Activated CD4-positive, alpha-beta T cell treated with anti-CD3 and anti-CD28 coated beads, Interleukin-2, amount 50 U/mL, for 24 hours (primary cell): ENCODE measurements at regions not wholly inside any gene's neighbourhood (a gene's known extent, or its start where the extent isn't known, plus 50 kb on each side); places are given as distances from the start of the nearest gene placed in this dataset.

Experiments
- DNase-seq, 2 donors: peaks; one replicate each; pipeline ENCODE4 v3.0.0-alpha.2; 2020; ENCODE audit warnings: low read depth in 1 of 2, low spot score in 1 of 2

GRCh38 chr5:110064603-110065268 lies 375.0 kb downstream of the MAN2A1 start:
- no peak for DNase-seq

- no peak for DNase-seq
Measured at GRCh38 chr5:110070836-110071235, 381.1 kb downstream of the MAN2A1 start.

- DNase-seq, result no peak
Measured at GRCh38 chr5:110072651-110073050, 382.9 kb downstream of the MAN2A1 start.

DNA sequence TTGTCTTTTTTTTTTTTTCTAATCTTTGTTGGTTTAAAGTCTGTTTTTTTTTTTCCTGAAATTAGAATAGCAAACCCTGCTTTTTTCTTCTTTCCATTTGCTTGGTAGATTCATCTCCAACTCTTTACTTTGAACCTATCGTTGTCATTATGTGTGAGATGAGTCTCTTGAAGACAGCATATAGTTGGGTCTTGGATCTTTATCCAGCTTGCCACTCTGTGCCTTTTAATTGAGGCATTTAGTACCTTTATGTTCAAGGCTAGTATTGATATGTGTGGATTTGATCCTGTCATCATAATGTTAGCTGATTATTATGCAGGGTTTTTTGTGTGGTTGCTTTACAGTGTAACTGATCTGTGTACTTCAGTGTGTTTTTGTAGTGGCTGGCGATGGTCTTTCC lies 383.8 kb downstream of the MAN2A1 start:
- no peak for DNase-seq

DNA sequence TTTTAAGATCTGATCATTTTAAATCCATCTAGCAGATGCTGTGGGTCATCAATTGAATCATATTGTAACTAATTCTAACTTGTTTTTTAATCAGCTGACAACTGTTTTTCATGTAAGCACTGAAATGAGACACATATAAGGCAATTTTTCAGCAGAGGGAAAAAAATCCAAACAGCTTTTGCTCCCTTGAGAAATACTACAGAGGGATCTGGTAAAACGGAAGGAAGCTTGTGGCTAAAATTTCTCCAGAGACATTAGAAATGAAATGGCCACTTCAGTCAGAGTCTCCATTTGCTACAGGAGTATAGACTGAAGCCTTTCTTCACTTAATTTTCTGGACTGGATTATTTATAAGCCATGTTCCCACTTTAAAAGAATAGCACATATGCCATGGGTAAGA lies 385.9 kb downstream of the MAN2A1 start:
- no peak for DNase-seq

DNA sequence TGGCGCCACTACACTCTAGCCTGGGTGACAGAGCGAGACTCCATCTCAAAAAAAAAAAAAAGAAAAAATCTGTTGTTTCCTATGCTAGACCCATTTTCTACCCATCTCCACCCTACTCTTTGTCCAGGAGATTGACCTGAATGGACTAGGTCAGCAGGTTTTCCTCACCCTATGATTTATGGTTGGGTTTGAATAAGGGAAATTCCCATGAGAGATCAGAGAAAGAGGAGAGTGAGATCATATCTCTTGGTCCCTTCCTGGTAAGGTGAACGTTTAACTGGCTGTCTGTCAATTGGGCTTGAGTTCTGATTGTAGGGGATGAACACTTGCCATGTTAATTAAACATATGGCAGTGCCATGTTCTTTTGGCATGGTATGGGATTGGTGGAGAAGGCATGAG lies 387.4 kb downstream of the MAN2A1 start:
- DNase-seq, result no peak

GRCh38 chr5:110082194-110082593 lies 392.5 kb downstream of the MAN2A1 start:
- DNase-seq, result no peak

DNA sequence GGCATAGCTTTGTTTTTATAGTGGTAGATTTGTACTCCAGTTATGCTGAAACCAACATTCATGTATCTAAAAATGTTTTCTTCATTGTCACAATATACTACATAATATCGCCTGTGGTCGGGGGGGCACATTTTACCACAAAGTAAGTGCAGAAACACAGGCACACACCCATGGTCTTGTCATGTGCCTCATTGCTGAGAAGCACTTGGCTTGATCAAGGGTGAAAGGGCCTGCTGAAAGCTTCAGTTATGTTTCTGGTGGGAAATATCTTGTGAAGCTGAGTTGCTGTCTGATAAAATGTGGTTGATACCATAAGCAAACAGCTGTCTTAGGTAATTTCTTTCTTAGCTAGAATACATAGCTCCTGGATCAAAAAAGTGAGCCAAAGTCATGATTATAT lies 393.1 kb downstream of the MAN2A1 start:
- no peak for DNase-seq

DNA sequence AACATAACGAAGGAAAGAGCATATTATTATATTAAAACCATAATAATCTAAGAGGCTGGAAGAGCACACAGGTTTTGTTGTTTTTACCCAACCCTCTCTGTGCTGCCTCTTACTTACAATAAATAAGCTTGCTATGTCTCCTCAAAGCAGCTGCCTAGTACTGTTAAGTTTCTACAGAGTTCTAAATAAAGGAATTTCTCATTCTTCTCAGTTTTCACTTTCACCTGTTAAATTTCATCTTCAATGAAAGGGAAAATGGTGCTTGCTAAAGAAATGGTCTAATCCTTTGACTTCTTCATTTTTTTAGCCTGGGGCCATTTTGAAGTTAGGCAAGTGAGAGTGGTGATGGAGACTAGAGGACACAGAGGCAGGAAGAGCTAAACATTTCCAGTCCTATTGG lies 396.1 kb downstream of the MAN2A1 start:
- no peak for DNase-seq

- DNase-seq, result peak in 1 of 2 donors; percentile 63
Measured at GRCh38 chr5:110086658-110087388, 397.1 kb downstream of the MAN2A1 start.

GRCh38 chr5:110087829-110088228 lies 398.1 kb downstream of the MAN2A1 start:
- no peak for DNase-seq

DNA sequence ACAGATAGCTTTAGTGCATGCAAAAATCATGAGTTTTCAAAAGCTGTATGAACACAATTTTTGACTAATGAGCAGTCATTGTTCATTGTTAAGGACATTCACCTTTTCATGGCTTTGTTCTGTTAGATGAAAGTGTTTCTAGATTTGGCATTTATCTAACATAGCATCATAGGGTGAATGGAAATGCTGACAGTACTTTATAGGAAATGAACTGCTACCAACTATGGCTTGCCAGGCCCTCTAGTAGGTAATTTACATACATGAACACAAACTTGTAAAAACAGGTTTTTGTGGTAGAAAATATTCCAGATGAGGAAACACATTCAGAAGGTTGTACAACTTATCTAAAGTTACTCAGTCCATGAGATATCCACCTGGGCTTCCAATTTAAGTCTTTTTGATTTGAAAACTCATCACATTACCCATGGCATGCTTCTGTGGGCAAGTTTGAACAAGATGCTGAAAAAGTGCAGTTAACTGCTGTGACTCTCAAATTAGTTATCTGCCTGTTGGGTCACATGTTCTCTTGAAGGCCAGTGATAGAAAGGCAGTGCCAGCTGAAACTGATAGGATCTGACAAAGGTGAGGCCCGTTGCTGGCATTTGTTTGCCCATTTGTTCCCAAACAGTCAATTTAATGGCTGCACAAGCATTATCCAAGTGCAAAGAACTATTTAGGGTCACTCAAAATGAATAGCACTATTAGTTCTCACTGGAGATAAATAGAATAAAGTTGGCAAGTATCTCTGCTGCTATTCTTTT lies 399.1 kb downstream of the MAN2A1 start:
- peak in 1 of 2 donors; percentile 21 for DNase-seq

GRCh38 chr5:110092955-110093785 lies 403.4 kb downstream of the MAN2A1 start:
- DNase-seq, result no peak

DNA sequence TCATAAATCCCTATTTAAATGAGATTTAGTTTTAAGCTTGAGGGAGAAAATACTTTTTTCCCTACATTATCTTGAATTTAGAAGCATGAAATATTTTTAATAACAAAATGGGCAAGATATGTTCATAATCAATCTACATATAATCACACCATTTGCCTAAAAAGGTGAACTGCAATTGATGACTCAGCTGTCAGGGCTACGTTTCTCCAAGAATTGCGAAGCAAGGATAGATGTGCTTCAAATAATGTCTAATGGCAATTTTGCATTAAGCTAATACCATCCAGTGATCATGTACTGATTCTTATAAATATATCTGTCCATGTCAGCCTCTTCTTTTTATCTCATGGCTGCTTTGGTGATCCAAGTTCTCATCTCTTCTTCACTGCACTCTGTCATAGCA lies 404.4 kb downstream of the MAN2A1 start:
- DNase-seq, result no peak

DNA sequence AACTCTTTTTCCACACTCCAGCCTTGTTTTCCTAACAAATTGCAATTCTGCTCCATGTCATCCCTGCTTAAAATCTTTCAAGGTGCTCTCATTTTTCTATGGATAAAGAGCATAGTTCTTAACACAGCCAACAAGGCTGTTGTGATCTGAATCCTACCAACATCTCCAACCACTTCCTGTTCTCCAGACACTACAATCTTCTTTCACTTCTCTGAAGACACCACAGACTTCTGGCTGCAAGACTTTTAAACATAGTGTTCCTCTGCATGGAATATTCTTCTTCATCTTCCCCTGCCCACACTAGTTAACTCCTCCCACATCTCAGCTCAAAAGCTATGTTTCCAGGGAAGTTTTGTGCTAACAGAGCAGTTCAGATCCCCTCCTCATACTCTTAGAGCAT lies 404.8 kb downstream of the MAN2A1 start:
- no peak for DNase-seq

- DNase-seq, result no peak
Measured at GRCh38 chr5:110096419-110096818, 406.7 kb downstream of the MAN2A1 start.

GRCh38 chr5:110099572-110099971 lies 409.8 kb downstream of the MAN2A1 start:
- no peak for DNase-seq

- no peak for DNase-seq
Measured at GRCh38 chr5:110103081-110103480, 413.4 kb downstream of the MAN2A1 start.

DNA sequence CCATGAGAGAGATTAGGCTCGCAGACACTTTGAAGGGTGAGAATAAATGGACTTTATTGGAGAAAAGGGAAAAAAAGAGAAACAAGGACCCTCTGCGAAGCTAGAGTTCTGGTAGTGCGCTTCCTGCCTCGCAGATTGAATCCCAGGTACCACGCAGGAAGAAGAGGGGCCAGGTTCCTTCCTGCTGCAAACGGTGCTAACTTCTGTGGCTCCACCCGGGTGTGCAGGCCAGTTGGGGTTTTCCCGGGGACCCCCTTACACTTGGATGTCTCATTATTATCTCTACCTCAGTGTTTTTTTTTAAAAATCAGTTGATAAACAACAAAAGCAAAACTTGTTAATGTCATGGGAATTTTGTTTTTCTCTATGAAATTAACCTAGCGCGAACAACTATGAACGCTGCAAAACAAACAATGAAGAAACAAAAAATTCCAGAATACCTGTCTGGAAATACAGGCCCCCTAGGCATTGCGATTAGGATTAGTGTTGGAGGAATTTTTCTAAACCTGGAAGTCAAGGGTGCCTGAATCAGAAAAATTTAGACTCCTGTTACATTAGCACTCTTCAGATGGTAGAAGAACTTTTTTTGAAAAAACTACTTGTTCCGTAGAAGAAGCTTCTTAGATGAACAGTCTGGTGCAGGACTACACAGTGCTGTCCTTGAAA lies 414.5 kb downstream of the MAN2A1 start:
- DNase-seq, result no peak

DNA sequence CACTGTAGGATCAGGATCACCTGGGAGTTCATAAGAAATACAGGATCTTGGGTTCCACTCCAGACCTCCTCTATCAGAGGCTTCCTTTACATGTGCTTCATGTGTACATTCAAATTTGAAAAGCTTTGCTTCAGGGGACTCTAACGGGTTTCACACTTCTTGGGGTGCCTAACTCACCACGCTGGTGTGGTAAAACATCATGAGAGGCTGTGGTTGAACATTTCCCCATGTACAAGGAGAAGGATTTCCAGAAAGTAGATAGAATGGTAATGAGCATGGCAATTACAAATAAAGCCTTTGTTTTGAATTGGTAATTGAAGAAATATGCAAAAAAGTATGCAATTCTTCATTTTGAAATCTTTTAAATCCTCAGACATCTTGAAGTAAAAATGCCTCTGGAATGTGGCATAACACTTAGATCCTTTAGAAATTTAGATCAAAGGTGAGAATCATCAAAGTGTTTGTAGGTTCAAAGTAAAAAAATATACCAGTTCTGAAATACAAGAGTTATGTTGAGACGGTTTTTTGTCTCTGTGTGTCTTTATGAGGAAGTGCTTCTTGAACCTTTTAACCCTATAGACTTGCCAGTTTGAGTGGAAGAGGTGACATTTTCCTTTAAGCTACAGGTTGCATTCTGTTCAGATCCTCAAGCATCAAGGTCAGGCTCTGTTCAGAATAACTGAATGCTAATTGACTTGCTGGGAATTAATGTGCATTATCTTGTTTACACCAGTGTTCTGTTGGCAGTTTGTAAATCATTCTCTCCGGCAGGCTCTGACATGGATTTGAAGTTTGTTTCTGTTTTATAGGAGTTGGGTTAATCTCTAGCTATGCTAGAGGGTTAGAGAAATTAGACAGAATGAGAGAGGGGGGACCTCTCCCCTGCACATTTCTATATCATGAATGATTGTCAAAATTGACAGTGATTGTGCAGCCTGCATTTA lies 415.3 kb downstream of the MAN2A1 start:
- no peak for DNase-seq
